Colonic mucosa (tissue), 4 donors: ENCODE measurements at regions not wholly inside any gene's neighbourhood (a gene's known extent, or its start where the extent isn't known, plus 50 kb on each side); places are given as distances from the start of the nearest gene placed in this dataset.

ENCODE experiments used
- DNase-seq: peaks from one replicate; pipeline ENCODE4 v3.0.0-alpha.2; 2020
- H3K27ac ChIP-seq: fragments of 200-600 bp; one replicate; pipeline ENCODE4 v1.8.0; 2021
- H3K27me3 ChIP-seq: fragments of 200-600 bp; one replicate; pipeline ENCODE4 v1.8.0; 2021
- H3K36me3 ChIP-seq: fragments of 200-600 bp; one replicate; pipeline ENCODE4 v1.8.0; 2021
- H3K4me1 ChIP-seq: fragments of 200-600 bp; one replicate; pipeline ENCODE4 v1.8.0; 2021; ENCODE audit warnings: mild to moderate bottlenecking
- H3K4me3 ChIP-seq: fragments of 200-600 bp; one replicate; pipeline ENCODE4 v1.8.0; 2021
- H3K9ac ChIP-seq, 2 donors: one replicate each; pipeline ENCODE4 v1.7.0; 2013; ENCODE audit warnings: control low read depth in 2 of 2, low read depth in 2 of 2, low read length in 2 of 2
- H3K9me3 ChIP-seq: fragments of 200-600 bp; one replicate; pipeline ENCODE4 v1.8.0; 2021
- CTCF ChIP-seq: fragments of 200-600 bp; IDR thresholded peaks from one replicate; pipeline ENCODE4 v1.8.0; 2022; ENCODE audit warnings: antibody characterized with exemption, mild to moderate bottlenecking
- intact Hi-C: fragments of 100-400 bp; cut with DNase I; formaldehyde crosslinking; loops from one replicate; pipeline ENCODE4 v1.14.1; 2022
- donor health status: healthy.
- donor health status: DM: no; HTN: no; CAD: no.
- donor health status: DM: no; HTN: no; CAD: no.

- H3K4me1 ChIP-seq, result no peaks in the 10 kb centered on the region
- no peaks in the 10 kb centered on the region for H3K36me3 ChIP-seq
- H3K9ac ChIP-seq, result no peak overlapping the region
- H3K27me3 ChIP-seq, result no peaks in the 10 kb centered on the region
- no peak overlapping the region for H3K4me3 ChIP-seq
- DNase-seq, result no peak
- H3K9me3 ChIP-seq, result no peaks in the 10 kb centered on the region
- intact Hi-C loops, result no loop called here
- TF ChIP-seq CTCF, result no peak
- H3K27ac ChIP-seq, result no peak overlapping the region
Measured at GRCh38 chrX:110989447-110989846, 106.5 kb upstream of the PAK3 start.

GRCh38 chrX:110987292-110987691 lies 108.7 kb upstream of the PAK3 start:
- TF ChIP-seq CTCF, result no peak
- no peaks in the 10 kb centered on the region for H3K27me3 ChIP-seq
- no peak overlapping the region for H3K27ac ChIP-seq
- H3K36me3 ChIP-seq, result no peaks in the 10 kb centered on the region
- no peaks in the 10 kb centered on the region for H3K9me3 ChIP-seq
- no peak overlapping the region for H3K9ac ChIP-seq
- H3K4me1 ChIP-seq, result no peaks in the 10 kb centered on the region
- DNase-seq, result no peak
- intact Hi-C loops, result no loop called here
- no peak overlapping the region for H3K4me3 ChIP-seq

DNA sequence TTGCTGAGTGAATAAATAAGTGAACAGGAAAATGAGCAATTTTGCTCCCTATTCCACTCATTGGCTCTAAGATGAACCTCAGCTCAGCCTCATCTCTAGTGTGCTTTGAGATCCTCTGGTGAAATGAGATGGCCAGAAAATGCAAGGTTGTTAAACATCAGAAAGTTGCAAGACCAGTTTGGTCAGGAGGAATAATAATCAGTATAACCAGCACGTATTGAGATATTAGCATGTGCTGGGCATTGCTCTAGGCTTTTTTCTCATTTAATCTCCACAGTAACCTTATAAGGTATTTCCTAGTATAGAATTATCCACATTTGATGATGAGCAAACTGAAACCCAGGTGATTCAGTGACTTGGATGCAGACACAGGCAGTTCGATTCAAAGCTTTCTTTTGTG lies 110.5 kb upstream of the PAK3 start:
- intact Hi-C loops, result no loop called here
- Histone ChIP-seq H3K27ac (no peak overlapping the region), H3K36me3 (no peaks in the 10 kb centered on the region), H3K27me3 (no peaks in the 10 kb centered on the region), H3K9me3 (no peaks in the 10 kb centered on the region), H3K9ac (no peak overlapping the region), H3K4me3 (no peak overlapping the region), H3K4me1 (no peaks in the 10 kb centered on the region)
- DNase-seq, result no peak
- no peak for TF ChIP-seq CTCF

GRCh38 chrX:110983024-110983423 lies 113.0 kb upstream of the PAK3 start:
- no peak for TF ChIP-seq CTCF
- Histone ChIP-seq H3K9ac (no peak overlapping the region), H3K36me3 (no peaks in the 10 kb centered on the region), H3K27ac (no peak overlapping the region), H3K27me3 (no peaks in the 10 kb centered on the region), H3K4me1 (no peaks in the 10 kb centered on the region), H3K4me3 (no peak overlapping the region), H3K9me3 (no peaks in the 10 kb centered on the region)
- intact Hi-C loops, result no loop called here
- no peak for DNase-seq

- Histone ChIP-seq H3K27me3 (no peaks in the 10 kb centered on the region), H3K36me3 (no peaks in the 10 kb centered on the region), H3K4me3 (no peak overlapping the region), H3K4me1 (no peaks in the 10 kb centered on the region), H3K9me3 (no peaks in the 10 kb centered on the region), H3K27ac (no peak overlapping the region), H3K9ac (no peak overlapping the region)
- TF ChIP-seq CTCF, result no peak
- no peak for DNase-seq
- intact Hi-C loops, result no loop called here
Measured at GRCh38 chrX:110966839-110967238, 129.2 kb upstream of the PAK3 start.

DNA sequence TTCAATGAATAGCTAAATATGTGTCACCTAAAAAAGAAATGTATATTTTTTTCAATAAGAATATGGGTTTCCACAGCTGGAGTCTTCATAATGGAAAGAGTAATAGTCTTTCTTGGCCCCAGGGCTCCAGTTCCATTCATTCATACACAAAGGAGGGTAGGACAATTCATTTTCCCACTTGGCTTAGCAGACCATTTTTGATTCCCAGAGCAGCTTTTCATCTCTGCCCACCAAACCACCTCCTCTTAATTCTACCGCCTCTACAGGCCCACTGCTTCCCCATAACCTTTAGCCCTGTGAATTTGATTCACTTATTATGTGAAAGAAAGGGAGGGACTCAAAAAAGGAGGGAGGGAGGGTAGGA lies 129.9 kb upstream of the PAK3 start:
- Histone ChIP-seq H3K27ac (no peak overlapping the region), H3K4me1 (no peaks in the 10 kb centered on the region), H3K27me3 (no peaks in the 10 kb centered on the region), H3K9me3 (no peaks in the 10 kb centered on the region), H3K4me3 (no peak overlapping the region), H3K9ac (no peak overlapping the region), H3K36me3 (no peaks in the 10 kb centered on the region)
- no peak for TF ChIP-seq CTCF
- no peak for DNase-seq
- intact Hi-C loops, result no loop called here
